ENCODE measurements at regions not wholly inside any gene's neighbourhood (a gene's known extent, or its start where the extent isn't known, plus 50 kb on each side); places are given as distances from the start of the nearest gene placed in this dataset.

DNA sequence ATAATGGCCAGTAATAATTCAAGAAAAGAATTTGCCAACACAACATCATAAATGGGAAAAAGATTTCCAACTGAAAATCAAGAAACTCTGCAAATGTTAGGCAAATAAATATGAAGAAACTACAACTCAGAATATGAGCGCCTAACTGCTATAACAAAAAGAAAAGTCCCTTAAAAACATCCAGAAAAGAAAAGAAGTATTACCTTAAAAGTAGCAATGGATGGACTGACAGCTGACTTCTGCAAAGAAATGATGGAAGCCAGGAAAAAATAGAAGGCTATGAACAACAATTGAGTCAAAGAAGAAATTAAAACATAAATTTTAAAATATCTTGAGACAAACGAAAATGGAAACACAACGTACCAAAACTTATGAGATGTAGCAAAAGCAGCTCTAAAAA lies 482.3 kb upstream of the ZNF507 start:
- intact Hi-C loops (cut with DNase I) = no loop called here
- Histone ChIP-seq H3K9me3 (peaks cover 0 to 16% (median 5%) of the 10 kb centered on the region in 4 donors), H3K4me3 (no peak overlapping the region), H3K36me3 (no peaks in the 10 kb centered on the region), H3K4me1 (no peaks in the 10 kb centered on the region), H3K27me3 (no peaks in the 10 kb centered on the region), H3K27ac (replicated peaks in 1 of 4) (no peak overlapping the region)
- TF ChIP-seq POLR2AphosphoS5 (IDR thresholded peaks at IDR 0.05) (no peak), EP300 (IDR thresholded peaks at IDR 0.05) (no peak), POLR2A (IDR thresholded peaks at IDR 0.05; ENCODE audit: low read depth) (no peak)
- TF ChIP-seq, protein P1, sequence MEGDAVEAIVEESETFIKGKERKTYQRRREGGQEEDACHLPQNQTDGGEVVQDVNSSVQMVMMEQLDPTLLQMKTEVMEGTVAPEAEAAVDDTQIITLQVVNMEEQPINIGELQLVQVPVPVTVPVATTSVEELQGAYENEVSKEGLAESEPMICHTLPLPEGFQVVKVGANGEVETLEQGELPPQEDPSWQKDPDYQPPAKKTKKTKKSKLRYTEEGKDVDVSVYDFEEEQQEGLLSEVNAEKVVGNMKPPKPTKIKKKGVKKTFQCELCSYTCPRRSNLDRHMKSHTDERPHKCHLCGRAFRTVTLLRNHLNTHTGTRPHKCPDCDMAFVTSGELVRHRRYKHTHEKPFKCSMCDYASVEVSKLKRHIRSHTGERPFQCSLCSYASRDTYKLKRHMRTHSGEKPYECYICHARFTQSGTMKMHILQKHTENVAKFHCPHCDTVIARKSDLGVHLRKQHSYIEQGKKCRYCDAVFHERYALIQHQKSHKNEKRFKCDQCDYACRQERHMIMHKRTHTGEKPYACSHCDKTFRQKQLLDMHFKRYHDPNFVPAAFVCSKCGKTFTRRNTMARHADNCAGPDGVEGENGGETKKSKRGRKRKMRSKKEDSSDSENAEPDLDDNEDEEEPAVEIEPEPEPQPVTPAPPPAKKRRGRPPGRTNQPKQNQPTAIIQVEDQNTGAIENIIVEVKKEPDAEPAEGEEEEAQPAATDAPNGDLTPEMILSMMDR (IDR thresholded peaks at IDR 0.05) = no peak
- 86% methylated on average over 3 of the region's 3 CpGs for WGBS
- no peak for DNase-seq (ENCODE audit: extremely low spot score)

DNA sequence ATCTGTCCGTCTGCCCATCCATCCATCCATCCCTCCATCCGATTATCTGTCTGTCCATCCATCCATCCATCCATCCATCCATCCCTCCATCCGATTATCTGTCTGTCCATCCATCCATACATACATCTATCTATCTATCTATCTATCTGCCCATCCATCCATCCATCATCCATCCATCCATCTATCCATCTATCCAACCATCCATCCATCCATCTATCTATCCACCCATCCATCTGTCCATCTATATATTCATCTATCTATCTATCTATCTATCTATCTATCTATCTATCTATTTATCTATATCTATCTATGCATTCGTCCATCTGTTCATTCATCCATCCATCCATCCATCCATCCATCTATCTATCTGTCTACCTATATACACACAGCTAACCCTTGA lies 471.1 kb upstream of the ZNF507 start:
- WGBS = 88% methylated on average over 4 of the region's 4 CpGs
- Histone ChIP-seq H3K4me1 (no peaks in the 10 kb centered on the region), H3K27ac (replicated peaks in 1 of 4) (no peak overlapping the region), H3K27me3 (no peaks in the 10 kb centered on the region), H3K9me3 (no peaks in the 10 kb centered on the region), H3K4me3 (no peak overlapping the region), H3K36me3 (no peaks in the 10 kb centered on the region)
- DNase-seq (ENCODE audit: extremely low spot score) = no peak
- TF ChIP-seq, protein P1 (IDR thresholded peaks at IDR 0.05) = no peak
- no peak for TF ChIP-seq POLR2A (IDR thresholded peaks at IDR 0.05; ENCODE audit: low read depth)
- no peak for TF ChIP-seq EP300 (IDR thresholded peaks at IDR 0.05)
- TF ChIP-seq POLR2AphosphoS5 (IDR thresholded peaks at IDR 0.05) = no peak
- intact Hi-C loops (cut with DNase I) = no loop called here

DNA sequence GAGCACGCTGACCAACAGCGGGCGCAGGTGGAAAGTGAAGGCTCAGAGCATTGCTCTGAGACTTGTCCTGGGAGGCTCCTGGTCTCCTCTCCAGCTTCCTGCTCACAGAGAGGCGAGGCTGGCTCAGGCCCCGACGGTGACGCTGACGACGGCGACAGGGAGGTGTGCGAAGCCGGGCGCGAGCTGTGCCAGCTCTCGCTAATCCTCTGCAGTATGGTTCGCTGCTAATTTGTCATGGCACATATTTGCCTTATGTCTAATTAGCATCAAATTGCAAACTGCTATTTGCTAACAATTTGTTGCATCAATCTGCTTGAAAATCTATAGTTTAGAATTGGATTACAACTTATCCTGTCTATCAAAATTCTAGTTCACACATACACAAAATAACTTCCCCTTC lies 469.8 kb upstream of the ZNF507 start:
- Histone ChIP-seq H3K27ac (replicated peaks in 1 of 4) (no peak overlapping the region), H3K36me3 (no peaks in the 10 kb centered on the region), H3K4me1 (no peaks in the 10 kb centered on the region), H3K4me3 (no peak overlapping the region), H3K9me3 (no peaks in the 10 kb centered on the region), H3K27me3 (no peaks in the 10 kb centered on the region)
- TF ChIP-seq, protein P1 (IDR thresholded peaks at IDR 0.05) = no peak
- TF ChIP-seq POLR2A (IDR thresholded peaks at IDR 0.05; ENCODE audit: low read depth) = no peak
- TF ChIP-seq EP300 (IDR thresholded peaks at IDR 0.05) = no peak
- DNase-seq (ENCODE audit: extremely low spot score) = no peak
- intact Hi-C loops (cut with DNase I) = no loop called here
- WGBS = 90% methylated on average over 16 of the region's 16 CpGs

DNA sequence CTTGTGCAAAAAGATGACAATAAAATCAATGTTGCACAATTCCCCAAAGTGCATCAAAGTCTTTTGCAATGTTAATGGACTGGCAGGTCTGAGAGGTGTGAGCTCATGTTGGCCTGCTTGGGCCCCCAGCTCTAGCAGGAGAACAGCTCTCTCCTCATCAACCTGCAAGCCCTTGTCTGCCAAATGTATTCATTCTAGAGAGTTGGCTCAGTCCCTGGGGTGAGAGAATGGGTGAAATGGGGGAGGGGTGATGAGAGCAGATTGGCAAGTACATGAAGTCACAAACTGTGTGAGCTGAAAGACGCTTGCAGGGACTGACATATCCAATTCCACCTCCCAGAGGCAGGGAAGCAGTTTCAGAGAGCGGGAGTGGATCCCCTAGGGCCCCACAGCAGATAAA lies 465.1 kb upstream of the ZNF507 start:
- 66% methylated on average over 2 of the region's 2 CpGs for WGBS
- intact Hi-C loops (cut with DNase I) = no loop called here
- no peaks in the 10 kb centered on the region for H3K4me1 ChIP-seq
- H3K27me3 ChIP-seq = no peaks in the 10 kb centered on the region
- H3K4me3 ChIP-seq = no peak overlapping the region
- no peak for TF ChIP-seq EP300 (IDR thresholded peaks at IDR 0.05)
- TF ChIP-seq, protein P1 (IDR thresholded peaks at IDR 0.05) = no peak
- H3K36me3 ChIP-seq = no peaks in the 10 kb centered on the region
- no peak for DNase-seq (ENCODE audit: extremely low spot score)
- H3K27ac ChIP-seq (replicated peaks in 1 of 4) = no peak overlapping the region
- H3K9me3 ChIP-seq = no peaks in the 10 kb centered on the region

DNA sequence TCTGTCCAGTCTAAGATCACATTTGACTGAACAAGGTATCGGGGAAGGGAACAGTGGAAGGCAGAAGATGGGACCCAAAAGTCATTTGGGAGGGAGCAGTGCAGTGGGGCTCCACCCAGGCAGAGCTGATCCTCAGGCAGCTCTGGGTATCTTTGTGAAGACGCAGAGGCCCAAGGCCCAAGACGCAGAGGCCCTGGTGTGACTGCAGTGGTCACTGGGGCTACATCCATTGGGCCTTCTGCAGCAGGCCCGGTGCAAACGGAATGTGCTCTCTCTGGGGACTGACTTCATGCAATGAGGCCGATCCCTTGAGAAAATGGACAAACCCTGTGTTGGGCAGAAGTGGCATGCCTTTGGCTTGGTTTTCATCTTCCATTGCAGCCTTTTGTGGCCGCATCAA lies 463.4 kb upstream of the ZNF507 start:
- no peaks in the 10 kb centered on the region for H3K27me3 ChIP-seq
- no peak overlapping the region for H3K27ac ChIP-seq (replicated peaks in 1 of 4)
- WGBS = 94% methylated on average over 7 of the region's 7 CpGs
- no peaks in the 10 kb centered on the region for H3K4me1 ChIP-seq
- intact Hi-C loops (cut with DNase I) = no loop called here
- no peaks in the 10 kb centered on the region for H3K9me3 ChIP-seq
- no peak for DNase-seq (ENCODE audit: extremely low spot score)
- TF ChIP-seq, protein P1 (IDR thresholded peaks at IDR 0.05) = no peak
- TF ChIP-seq POLR2A (IDR thresholded peaks at IDR 0.05; ENCODE audit: low read depth) (no peak), EP300 (IDR thresholded peaks at IDR 0.05) (no peak), POLR2AphosphoS5 (IDR thresholded peaks at IDR 0.05) (no peak)
- H3K4me3 ChIP-seq = no peak overlapping the region
- H3K36me3 ChIP-seq = no peaks in the 10 kb centered on the region

All from esophagus muscularis mucosa (tissue), 4 donors.